ENCODE measurements at regions not wholly inside any gene's neighbourhood (a gene's known extent, or its start where the extent isn't known, plus 50 kb on each side); places are given as distances from the start of the nearest gene placed in this dataset.

DNA sequence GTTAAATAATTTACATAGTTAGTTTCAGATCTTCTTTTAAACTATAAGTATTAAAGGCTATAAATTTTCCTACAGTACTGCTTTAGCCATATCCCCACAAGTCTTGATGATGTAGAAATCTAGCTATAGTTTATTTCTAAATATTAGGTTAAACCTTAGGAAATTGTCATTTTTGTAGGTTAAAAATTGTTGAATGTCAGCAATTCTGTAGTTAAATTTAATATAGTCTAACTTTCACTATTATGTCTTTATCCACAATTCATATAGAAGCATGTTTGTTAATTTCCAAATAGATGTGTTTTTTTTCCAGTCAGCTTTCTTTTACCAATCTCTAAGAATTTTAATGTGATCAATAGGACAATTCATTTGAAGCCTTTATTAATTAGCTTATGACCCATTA is 199.7 kb downstream of the ETAA1 start:
- Histone ChIP-seq H3K27ac (no peak overlapping the region), H3K4me3 (no peak overlapping the region)
- DNase-seq (ENCODE audit: low spot score), result no peak
- TF ChIP-seq, protein P1, sequence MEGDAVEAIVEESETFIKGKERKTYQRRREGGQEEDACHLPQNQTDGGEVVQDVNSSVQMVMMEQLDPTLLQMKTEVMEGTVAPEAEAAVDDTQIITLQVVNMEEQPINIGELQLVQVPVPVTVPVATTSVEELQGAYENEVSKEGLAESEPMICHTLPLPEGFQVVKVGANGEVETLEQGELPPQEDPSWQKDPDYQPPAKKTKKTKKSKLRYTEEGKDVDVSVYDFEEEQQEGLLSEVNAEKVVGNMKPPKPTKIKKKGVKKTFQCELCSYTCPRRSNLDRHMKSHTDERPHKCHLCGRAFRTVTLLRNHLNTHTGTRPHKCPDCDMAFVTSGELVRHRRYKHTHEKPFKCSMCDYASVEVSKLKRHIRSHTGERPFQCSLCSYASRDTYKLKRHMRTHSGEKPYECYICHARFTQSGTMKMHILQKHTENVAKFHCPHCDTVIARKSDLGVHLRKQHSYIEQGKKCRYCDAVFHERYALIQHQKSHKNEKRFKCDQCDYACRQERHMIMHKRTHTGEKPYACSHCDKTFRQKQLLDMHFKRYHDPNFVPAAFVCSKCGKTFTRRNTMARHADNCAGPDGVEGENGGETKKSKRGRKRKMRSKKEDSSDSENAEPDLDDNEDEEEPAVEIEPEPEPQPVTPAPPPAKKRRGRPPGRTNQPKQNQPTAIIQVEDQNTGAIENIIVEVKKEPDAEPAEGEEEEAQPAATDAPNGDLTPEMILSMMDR (IDR thresholded peaks at IDR 0.05), result no peak

DNA sequence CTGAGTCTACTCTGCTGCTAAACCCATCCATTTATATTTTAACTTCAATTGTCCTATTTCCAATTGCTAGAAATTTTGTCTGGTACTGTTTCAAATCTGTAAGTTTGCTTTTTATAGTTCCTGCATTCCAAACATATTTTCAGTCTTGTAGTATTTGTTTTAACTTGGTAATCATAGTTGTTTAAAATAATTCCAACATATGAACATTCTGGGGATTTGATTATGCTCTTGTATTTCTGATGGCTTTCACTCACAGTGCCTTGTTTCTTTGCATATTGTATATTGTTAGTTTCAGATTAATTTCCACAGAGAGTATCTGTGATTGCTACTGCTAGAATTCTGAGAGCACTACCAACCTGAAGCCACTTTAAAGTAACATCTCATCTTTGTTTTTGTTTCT is 202.4 kb downstream of the ETAA1 start:
- DNase-seq (ENCODE audit: low spot score), result no peak
- no peak overlapping the region for H3K27ac ChIP-seq
- TF ChIP-seq, protein P1 (IDR thresholded peaks at IDR 0.05), result no peak
- no peak overlapping the region for H3K4me3 ChIP-seq

DNA sequence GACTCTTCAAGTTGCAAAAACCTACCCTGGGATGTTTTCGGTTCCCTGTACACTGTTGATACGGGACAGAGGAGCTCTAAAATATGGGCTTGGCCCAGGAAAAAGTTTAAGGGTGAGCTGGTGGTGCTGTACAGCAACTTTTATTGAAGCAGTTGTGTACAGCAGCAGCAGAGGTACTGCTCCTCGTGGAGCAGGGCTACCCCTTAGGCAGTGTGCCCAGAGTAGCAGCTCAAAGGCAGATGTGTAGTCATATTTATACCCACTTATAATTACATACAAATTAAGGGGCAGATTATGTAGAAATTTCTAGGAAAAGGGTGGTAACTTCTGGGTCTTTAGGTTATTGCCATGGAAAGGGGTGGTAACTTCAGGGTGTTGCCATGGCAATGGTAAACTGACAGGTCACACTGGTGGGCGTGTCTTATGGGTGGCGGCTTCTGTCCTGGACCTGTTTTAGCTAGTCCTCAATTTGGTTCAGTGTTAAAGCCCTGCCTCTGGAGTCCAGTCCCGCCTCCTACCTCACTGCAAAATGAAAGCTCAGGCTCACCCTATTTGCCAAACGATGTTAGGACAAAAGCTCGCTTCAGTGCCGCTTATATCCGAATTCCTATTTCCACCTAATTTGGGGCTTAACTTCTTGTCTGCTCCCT is 203.2 kb downstream of the ETAA1 start:
- TF ChIP-seq, protein P1 (IDR thresholded peaks at IDR 0.05), result no peak
- DNase-seq (ENCODE audit: low spot score), result no peak
- no peak overlapping the region for H3K4me3 ChIP-seq
- H3K27ac ChIP-seq, result no peak overlapping the region

DNA sequence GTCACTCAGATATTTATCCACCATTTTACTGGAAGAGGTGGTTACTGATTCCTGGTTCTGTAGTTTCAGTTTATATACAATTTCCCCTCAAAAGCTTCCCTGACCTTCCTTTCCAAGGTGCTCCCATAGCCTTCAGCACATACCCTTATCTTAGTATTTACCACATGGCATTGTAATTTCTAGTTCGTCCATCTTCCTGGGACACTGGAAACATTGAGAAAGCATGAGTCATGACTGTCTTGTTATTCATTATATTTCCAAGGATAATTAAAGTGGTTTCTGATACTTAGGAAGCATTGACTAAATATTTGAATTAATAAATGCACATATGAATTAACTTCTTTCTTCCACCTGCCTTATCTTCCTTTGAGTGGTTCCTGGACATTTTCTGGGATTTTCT is 203.8 kb downstream of the ETAA1 start:
- DNase-seq (ENCODE audit: low spot score), result no peak
- Histone ChIP-seq H3K4me3 (no peak overlapping the region), H3K27ac (no peak overlapping the region)
- TF ChIP-seq, protein P1 (IDR thresholded peaks at IDR 0.05), result no peak

DNA sequence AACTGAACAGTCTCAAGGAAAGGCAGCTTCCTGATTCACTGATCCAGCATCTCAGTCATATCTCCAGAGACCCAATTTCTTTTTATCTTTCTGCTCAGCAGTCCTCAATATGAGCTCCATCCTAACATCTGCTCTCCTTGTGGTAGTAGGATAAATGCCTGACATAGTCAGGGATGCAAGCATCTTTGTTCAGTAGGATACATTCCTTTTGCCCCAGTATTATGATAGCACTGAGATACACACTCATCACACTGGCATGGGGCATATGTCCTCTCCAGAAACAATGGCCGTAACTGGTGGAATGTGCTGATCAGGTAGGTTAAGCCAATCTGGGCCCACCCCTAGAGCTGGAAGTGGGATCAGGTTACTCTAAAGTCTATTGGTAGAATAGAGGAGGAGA is 207.2 kb downstream of the ETAA1 start:
- Histone ChIP-seq H3K27ac (no peak overlapping the region), H3K4me3 (no peak overlapping the region)
- TF ChIP-seq, protein P1 (IDR thresholded peaks at IDR 0.05), result no peak
- no peak for DNase-seq (ENCODE audit: low spot score)

DNA sequence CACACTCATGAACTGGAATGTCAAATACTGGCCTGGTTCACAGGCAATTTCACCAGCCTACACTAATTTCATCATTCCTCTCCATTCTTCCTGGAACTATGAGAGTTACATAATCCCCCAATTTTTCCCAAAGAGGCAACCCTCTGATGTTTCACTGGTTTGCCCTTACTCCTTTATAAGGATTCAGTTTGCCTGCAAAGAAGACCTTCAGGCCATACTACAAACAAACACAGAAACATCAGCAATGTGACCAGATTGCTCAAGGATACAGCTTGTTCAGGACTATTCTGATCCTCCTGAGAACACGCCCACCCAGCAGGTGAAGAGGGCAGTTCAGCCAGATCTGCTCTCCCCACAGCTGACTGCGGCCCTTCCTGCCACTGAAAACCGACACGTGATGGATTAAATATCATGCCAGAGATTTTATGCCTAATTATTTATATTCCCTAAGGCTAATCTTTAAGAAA is 215.5 kb downstream of the ETAA1 start:
- H3K27ac ChIP-seq, result no peak overlapping the region
- TF ChIP-seq, protein P1 (IDR thresholded peaks at IDR 0.05), result no peak

DNA sequence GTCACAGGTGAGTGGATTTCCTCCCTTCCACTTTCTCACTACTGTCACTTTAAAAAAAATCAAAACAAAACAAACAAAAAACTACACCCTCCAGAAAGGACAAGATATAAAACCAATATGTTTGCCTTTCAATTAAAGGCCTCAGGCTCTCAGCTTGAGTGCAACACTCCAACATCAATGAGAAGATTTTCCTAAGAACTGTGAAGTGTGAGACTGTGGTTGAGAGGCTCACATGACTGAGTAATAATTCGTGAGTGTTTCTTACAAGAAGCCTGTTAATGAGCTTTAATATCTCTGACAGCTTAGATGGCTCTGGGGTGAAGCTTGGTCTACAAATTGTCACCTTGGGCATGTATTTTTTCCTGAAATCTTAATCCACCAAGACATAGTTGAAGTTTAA is 216.1 kb downstream of the ETAA1 start:
- DNase-seq (ENCODE audit: low spot score), result no peak
- TF ChIP-seq, protein P1 (IDR thresholded peaks at IDR 0.05), result no peak
- no peak overlapping the region for H3K4me3 ChIP-seq
- no peak overlapping the region for H3K27ac ChIP-seq

More for the DNA sequence above, 215.5 kb downstream of the ETAA1 start:
- H3K4me3 ChIP-seq, result no peak overlapping the region
- no peak for DNase-seq (ENCODE audit: low spot score)

Data from coronary artery (tissue), 2 donors.